HL-60 (cell line): ENCODE measurements at regions not wholly inside any gene's neighbourhood (a gene's known extent, or its start where the extent isn't known, plus 50 kb on each side); places are given as distances from the start of the nearest gene placed in this dataset.
A peak's percentile ranks its signal among the peaks of the same experiment; 100 is the strongest.

Experiments used
- DNase-seq, 2 experiments: peaks; one replicate each; pipeline ENCODE4 v3.0.0-alpha.2; 2010 to 2020; ENCODE audit warnings: low read depth in 1 of 2, low spot score in 1 of 2
- H3K27ac ChIP-seq: fragments of 250-450 bp; sonication (Bioruptor Pico); replicated peaks from 2 replicates; pipeline ENCODE4 v1.5.1; 2020; ENCODE audit warnings: mild to moderate bottlenecking, moderate library complexity
- H3K27me3 ChIP-seq: fragments of 250-450 bp; sonication (Bioruptor Pico); 2 replicates; pipeline ENCODE4 v1.5.1; 2021; ENCODE audit warnings: mild to moderate bottlenecking, moderate library complexity; ENCODE audit not compliant: insufficient read depth, poor library complexity, severe bottlenecking
- H3K4me3 ChIP-seq: replicated peaks from 2 replicates; pipeline ENCODE4 v1.5.1; 2011; ENCODE audit warnings: mild to moderate bottlenecking, control low read depth, low read length; ENCODE audit not compliant: insufficient read depth
- GABPA ChIP-seq: IDR thresholded peaks from 2 replicates; pipeline ENCODE4 v1.6.1; 2012; ENCODE audit warnings: low read depth
- POLR2AphosphoS5 ChIP-seq: IDR thresholded peaks from 2 replicates; pipeline ENCODE4 v1.6.1; 2012; ENCODE audit warnings: low read depth
- SPI1 ChIP-seq: IDR thresholded peaks from 2 replicates; pipeline ENCODE4 v1.6.1; 2012; ENCODE audit warnings: low read depth, mild to moderate bottlenecking, borderline replicate concordance
- TF ChIP-seq, protein P1 (sequence below): IDR thresholded peaks from 2 replicates; pipeline ENCODE4 v1.6.1; 2012; ENCODE audit warnings: low read depth; ENCODE audit not compliant: insufficient replicate concordance
- TF ChIP-seq, protein P2 (sequence below): IDR thresholded peaks from one replicate; pipeline ENCODE4 v1.5.1; 2011; ENCODE audit warnings: low read length, control low read depth, inconsistent platforms; ENCODE audit not compliant: insufficient read depth

DNA sequence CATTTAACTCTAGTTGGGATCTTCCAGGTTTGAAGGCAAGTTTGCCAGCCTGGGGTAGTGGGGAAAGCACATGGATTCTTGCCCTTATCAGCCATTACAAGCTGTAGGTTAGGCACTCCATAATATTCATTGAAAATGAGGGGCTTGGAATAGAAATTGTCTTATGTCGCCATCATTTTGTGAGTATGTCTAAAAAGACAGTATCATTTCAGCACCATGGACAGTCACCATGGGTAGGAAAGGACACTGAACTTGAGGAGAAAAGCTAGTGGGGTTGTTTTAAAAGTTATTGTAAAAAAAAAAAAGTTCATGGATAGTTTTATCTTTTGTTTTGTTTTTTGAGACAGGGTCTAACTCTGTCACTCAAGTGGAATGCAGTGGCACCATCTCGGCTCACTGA is 356.1 kb downstream of the HNRNPD start:
- Histone ChIP-seq H3K27ac (no peak overlapping the region), H3K27me3 (no peaks in the 10 kb centered on the region), H3K4me3 (no peak overlapping the region)
- no peak for DNase-seq
- no peak for TF ChIP-seq SPI1
- TF ChIP-seq GABPA, result no peak
- TF ChIP-seq, protein P1, sequence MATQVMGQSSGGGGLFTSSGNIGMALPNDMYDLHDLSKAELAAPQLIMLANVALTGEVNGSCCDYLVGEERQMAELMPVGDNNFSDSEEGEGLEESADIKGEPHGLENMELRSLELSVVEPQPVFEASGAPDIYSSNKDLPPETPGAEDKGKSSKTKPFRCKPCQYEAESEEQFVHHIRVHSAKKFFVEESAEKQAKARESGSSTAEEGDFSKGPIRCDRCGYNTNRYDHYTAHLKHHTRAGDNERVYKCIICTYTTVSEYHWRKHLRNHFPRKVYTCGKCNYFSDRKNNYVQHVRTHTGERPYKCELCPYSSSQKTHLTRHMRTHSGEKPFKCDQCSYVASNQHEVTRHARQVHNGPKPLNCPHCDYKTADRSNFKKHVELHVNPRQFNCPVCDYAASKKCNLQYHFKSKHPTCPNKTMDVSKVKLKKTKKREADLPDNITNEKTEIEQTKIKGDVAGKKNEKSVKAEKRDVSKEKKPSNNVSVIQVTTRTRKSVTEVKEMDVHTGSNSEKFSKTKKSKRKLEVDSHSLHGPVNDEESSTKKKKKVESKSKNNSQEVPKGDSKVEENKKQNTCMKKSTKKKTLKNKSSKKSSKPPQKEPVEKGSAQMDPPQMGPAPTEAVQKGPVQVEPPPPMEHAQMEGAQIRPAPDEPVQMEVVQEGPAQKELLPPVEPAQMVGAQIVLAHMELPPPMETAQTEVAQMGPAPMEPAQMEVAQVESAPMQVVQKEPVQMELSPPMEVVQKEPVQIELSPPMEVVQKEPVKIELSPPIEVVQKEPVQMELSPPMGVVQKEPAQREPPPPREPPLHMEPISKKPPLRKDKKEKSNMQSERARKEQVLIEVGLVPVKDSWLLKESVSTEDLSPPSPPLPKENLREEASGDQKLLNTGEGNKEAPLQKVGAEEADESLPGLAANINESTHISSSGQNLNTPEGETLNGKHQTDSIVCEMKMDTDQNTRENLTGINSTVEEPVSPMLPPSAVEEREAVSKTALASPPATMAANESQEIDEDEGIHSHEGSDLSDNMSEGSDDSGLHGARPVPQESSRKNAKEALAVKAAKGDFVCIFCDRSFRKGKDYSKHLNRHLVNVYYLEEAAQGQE, result peak; percentile 95

DNA sequence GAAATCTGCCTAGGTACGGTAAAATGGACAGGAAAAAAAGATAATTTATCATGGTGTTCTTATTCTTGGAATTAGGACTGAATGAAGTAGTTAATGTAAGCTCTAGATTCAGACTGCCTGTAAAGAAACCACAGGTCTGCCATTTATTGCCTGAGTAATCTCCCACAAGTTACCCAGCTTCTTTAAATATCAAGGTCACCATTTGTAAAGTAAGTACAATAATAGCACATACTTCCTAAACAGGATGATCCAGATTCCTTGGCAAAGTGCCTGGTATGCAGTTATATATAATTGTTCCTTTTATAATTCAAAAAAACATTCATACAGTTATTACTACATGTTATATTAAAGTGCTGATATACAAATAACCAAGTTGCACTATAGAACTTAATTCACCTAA is 368.6 kb downstream of the HNRNPD start:
- Histone ChIP-seq H3K27me3 (no peaks in the 10 kb centered on the region), H3K27ac (no peak overlapping the region), H3K4me3 (no peak overlapping the region)
- no peak for DNase-seq
- TF ChIP-seq, protein P1, result no peak
- no peak for TF ChIP-seq SPI1
- TF ChIP-seq POLR2AphosphoS5, result no peak
- TF ChIP-seq GABPA, result no peak
- TF ChIP-seq, protein P2, sequence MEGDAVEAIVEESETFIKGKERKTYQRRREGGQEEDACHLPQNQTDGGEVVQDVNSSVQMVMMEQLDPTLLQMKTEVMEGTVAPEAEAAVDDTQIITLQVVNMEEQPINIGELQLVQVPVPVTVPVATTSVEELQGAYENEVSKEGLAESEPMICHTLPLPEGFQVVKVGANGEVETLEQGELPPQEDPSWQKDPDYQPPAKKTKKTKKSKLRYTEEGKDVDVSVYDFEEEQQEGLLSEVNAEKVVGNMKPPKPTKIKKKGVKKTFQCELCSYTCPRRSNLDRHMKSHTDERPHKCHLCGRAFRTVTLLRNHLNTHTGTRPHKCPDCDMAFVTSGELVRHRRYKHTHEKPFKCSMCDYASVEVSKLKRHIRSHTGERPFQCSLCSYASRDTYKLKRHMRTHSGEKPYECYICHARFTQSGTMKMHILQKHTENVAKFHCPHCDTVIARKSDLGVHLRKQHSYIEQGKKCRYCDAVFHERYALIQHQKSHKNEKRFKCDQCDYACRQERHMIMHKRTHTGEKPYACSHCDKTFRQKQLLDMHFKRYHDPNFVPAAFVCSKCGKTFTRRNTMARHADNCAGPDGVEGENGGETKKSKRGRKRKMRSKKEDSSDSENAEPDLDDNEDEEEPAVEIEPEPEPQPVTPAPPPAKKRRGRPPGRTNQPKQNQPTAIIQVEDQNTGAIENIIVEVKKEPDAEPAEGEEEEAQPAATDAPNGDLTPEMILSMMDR, result no peak

DNA sequence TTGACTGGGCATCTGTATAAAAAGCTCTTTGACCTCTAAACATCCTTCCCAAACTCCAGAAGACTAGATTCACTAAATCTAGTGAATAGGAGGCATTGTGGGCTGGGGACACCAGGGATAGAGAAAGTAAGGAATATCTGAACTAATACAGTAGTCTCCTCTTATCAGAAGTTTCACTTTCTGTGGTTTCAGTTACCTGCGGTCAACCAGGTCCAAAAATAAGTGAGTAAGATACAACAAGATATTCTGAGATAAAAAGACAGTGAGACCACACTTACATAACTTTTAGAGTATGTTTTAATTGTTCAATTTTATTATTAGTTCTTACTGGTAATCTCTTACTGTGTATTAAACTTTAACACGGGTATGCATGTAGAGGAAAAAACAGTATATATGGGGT is 376.5 kb downstream of the HNRNPD start:
- no peak for DNase-seq
- no peak for TF ChIP-seq POLR2AphosphoS5
- no peak for TF ChIP-seq SPI1
- TF ChIP-seq, protein P1, result no peak
- no peak for TF ChIP-seq GABPA
- TF ChIP-seq, protein P2, result no peak
- Histone ChIP-seq H3K27ac (no peak overlapping the region), H3K4me3 (no peak overlapping the region), H3K27me3 (no peaks in the 10 kb centered on the region)

DNA sequence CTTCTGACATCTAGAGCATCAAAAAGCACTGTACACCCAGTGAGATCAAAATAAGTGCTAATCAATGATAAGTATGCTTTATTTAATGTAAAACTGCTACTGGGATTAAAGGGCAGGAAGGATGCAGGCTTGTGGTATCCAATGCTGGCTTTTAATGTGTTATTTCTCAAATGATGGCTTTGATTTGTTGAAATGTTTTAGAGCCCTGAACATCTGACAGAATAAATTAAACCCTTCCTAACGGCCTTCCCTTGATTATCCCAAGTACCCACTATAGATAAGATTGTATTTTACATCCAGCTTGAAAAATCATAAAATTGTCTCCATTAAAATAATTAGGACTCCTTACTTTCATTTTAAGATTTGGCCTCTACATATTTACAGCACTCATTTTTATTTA is 382.9 kb downstream of the HNRNPD start:
- DNase-seq, result no peak

More for the DNA sequence above, 382.9 kb downstream of the HNRNPD start:
- no peaks in the 10 kb centered on the region for H3K27me3 ChIP-seq
- no peak overlapping the region for H3K4me3 ChIP-seq
- TF ChIP-seq SPI1 (no peak), POLR2AphosphoS5 (no peak), GABPA (no peak)
- TF ChIP-seq, protein P2, result no peak
- TF ChIP-seq, protein P1, result no peak
- no peak overlapping the region for H3K27ac ChIP-seq
